Mammary epithelial cell (primary cell): ENCODE measurements at regions not wholly inside any gene's neighbourhood (a gene's known extent, or its start where the extent isn't known, plus 50 kb on each side); places are given as distances from the start of the nearest gene placed in this dataset.

Experiments
- EZH2 ChIP-seq: IDR thresholded peaks from 2 replicates; pipeline ENCODE4 v1.6.1; 2012; ENCODE audit warnings: low read length, inconsistent platforms, borderline replicate concordance
- TF ChIP-seq, protein P1 (sequence below), 2 donors: IDR thresholded peaks in 1 of 2; conservative IDR thresholded peaks in 1 of 2; 2 replicates each; pipeline ENCODE4 v1.5.1; 2011 to 2012; ENCODE audit warnings: inconsistent platforms in 2 of 2, low read length in 2 of 2, mild to moderate bottlenecking in 2 of 2, control low read depth in 1 of 2, low read depth in 1 of 2; ENCODE audit not compliant: insufficient read depth in 1 of 2; ENCODE audit errors: extremely low read depth in 1 of 2

DNA sequence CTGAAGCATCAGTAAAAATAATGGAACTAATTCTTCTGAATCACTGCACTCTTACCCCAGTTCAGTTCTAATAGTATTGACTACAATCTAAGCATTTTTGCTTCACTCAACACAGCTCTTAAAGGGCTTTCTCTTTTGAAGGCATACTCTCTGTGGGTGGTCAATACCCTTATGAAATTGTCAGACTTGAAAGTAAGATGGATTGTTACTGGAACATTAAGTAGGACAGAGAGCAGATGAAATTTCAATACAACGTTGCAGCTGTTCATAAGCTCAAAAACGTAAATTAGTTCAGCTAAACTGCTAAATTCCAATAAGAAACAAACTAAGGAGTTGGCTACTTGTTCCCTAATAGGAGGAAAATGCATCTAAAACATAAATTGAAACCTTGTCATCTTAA lies 352.3 kb upstream of the TENM3 start:
- TF ChIP-seq, protein P1, sequence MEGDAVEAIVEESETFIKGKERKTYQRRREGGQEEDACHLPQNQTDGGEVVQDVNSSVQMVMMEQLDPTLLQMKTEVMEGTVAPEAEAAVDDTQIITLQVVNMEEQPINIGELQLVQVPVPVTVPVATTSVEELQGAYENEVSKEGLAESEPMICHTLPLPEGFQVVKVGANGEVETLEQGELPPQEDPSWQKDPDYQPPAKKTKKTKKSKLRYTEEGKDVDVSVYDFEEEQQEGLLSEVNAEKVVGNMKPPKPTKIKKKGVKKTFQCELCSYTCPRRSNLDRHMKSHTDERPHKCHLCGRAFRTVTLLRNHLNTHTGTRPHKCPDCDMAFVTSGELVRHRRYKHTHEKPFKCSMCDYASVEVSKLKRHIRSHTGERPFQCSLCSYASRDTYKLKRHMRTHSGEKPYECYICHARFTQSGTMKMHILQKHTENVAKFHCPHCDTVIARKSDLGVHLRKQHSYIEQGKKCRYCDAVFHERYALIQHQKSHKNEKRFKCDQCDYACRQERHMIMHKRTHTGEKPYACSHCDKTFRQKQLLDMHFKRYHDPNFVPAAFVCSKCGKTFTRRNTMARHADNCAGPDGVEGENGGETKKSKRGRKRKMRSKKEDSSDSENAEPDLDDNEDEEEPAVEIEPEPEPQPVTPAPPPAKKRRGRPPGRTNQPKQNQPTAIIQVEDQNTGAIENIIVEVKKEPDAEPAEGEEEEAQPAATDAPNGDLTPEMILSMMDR (conservative IDR thresholded peaks at IDR 0.05 in 1 of 2, IDR thresholded peaks at IDR 0.05 in 1 of 2; ENCODE audit: extremely low read depth in 1 of 2, insufficient read depth in 1 of 2, low read depth in 1 of 2, low read length in 2 of 2): no peak
- no peak for TF ChIP-seq EZH2
